ENCODE measurements at regions not wholly inside any gene's neighbourhood (a gene's known extent, or its start where the extent isn't known, plus 50 kb on each side); places are given as distances from the start of the nearest gene placed in this dataset.

DNA sequence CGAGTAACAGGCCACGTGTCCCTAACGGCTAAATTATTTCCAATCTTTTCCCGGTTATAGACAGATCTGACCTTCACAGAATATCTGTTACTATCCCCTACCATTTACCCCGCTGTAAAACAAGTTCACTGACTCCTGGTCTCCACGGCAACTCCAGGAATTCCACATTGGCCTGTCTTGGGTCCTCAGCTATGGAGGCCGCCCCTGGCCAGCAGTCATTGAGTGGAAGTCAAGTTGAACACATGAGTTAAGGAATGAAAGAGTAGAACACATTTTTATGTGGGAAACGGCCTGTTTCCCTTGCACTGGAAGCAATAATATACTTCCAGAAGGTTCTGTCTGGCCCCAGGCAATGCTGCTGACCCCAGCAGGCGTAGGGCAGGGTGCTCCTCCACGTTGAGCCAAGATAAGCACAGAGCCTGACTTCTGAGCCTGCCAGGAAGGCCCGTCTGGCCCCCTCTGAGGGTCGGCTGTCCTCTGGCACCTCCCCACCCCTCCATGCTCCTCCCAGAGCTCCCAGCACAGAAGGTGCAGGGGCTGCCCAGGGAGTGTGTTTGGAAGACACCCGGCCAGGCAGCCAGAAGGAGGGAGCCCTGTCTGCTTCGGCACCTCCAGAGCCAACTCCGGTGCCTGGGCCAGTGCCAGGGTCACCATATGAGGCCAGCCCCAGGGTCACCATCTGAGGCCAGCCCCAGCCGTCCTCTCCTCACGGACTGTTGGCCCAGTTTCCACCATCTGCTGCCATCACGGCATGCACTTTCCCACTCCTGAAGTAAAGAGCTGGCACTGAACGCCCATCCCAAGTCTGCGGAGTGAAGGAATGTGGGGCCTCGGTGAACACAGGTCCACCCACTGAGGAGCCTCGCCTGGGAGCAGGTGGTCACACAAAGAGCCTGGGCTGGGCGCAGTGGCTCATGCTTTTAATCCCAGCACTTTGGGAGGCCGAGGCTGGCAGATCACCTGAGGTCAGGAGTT, 813.2 kb downstream of the BRD1 start:
- TF ChIP-seq POLR2AphosphoS5 (IDR thresholded peaks at IDR 0.05; ENCODE audit: low read depth) (no peak), GABPA (IDR thresholded peaks at IDR 0.05; ENCODE audit: low read depth) (no peak), SPI1 (IDR thresholded peaks at IDR 0.05; ENCODE audit: borderline replicate concordance, low read depth) (no peak)
- TF ChIP-seq, protein P1, sequence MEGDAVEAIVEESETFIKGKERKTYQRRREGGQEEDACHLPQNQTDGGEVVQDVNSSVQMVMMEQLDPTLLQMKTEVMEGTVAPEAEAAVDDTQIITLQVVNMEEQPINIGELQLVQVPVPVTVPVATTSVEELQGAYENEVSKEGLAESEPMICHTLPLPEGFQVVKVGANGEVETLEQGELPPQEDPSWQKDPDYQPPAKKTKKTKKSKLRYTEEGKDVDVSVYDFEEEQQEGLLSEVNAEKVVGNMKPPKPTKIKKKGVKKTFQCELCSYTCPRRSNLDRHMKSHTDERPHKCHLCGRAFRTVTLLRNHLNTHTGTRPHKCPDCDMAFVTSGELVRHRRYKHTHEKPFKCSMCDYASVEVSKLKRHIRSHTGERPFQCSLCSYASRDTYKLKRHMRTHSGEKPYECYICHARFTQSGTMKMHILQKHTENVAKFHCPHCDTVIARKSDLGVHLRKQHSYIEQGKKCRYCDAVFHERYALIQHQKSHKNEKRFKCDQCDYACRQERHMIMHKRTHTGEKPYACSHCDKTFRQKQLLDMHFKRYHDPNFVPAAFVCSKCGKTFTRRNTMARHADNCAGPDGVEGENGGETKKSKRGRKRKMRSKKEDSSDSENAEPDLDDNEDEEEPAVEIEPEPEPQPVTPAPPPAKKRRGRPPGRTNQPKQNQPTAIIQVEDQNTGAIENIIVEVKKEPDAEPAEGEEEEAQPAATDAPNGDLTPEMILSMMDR (IDR thresholded peaks at IDR 0.05; ENCODE audit: insufficient read depth, low read length), result no peak
- TF ChIP-seq, protein P2, sequence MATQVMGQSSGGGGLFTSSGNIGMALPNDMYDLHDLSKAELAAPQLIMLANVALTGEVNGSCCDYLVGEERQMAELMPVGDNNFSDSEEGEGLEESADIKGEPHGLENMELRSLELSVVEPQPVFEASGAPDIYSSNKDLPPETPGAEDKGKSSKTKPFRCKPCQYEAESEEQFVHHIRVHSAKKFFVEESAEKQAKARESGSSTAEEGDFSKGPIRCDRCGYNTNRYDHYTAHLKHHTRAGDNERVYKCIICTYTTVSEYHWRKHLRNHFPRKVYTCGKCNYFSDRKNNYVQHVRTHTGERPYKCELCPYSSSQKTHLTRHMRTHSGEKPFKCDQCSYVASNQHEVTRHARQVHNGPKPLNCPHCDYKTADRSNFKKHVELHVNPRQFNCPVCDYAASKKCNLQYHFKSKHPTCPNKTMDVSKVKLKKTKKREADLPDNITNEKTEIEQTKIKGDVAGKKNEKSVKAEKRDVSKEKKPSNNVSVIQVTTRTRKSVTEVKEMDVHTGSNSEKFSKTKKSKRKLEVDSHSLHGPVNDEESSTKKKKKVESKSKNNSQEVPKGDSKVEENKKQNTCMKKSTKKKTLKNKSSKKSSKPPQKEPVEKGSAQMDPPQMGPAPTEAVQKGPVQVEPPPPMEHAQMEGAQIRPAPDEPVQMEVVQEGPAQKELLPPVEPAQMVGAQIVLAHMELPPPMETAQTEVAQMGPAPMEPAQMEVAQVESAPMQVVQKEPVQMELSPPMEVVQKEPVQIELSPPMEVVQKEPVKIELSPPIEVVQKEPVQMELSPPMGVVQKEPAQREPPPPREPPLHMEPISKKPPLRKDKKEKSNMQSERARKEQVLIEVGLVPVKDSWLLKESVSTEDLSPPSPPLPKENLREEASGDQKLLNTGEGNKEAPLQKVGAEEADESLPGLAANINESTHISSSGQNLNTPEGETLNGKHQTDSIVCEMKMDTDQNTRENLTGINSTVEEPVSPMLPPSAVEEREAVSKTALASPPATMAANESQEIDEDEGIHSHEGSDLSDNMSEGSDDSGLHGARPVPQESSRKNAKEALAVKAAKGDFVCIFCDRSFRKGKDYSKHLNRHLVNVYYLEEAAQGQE (IDR thresholded peaks at IDR 0.05; ENCODE audit: insufficient replicate concordance, low read depth), result no peak

All from HL-60 (cell line).